ENCODE measurements at regions not wholly inside any gene's neighbourhood (a gene's known extent, or its start where the extent isn't known, plus 50 kb on each side); places are given as distances from the start of the nearest gene placed in this dataset.

- no peak for TF ChIP-seq CBX1 (IDR thresholded peaks at IDR 0.05; ENCODE audit: low read depth)
- no peak for TF ChIP-seq HOXA5 (CRISPR knock-in tag; IDR thresholded peaks at IDR 0.05)
- TF ChIP-seq KMT2A (CRISPR knock-in tag; IDR thresholded peaks at IDR 0.05): no peak
- TF ChIP-seq ZBTB3 (CRISPR knock-in tag; IDR thresholded peaks at IDR 0.05; ENCODE audit: borderline replicate concordance, low read depth): no peak
- TF ChIP-seq ZNF367 (CRISPR knock-in tag; IDR thresholded peaks at IDR 0.05; ENCODE audit: borderline replicate concordance): no peak
- TF ChIP-seq ZNF564 (CRISPR knock-in tag; IDR thresholded peaks at IDR 0.05): no peak
- no peak for TF ChIP-seq MATR3 (CRISPR knock-in tag; IDR thresholded peaks at IDR 0.05)
Observed at GRCh38 chr14:85731186-85731585, 201.2 kb downstream of the FLRT2 start (continued).

GRCh38 chr14:85728476-85729065 is 198.6 kb downstream of the FLRT2 start:
- Histone ChIP-seq H3K9me3 (ENCODE audit: low read length) (peaks cover 61% of the 10 kb centered on the region), H2AFZ (ENCODE audit: low read length) (no peak overlapping the region), H3K9ac (ENCODE audit: insufficient read depth, low read depth, low read length) (no peak overlapping the region), H3K36me3 (replicated peaks in 1 of 2; ENCODE audit: control insufficient read depth in 1 of 2, insufficient read depth in 2 of 2, low read length in 2 of 2) (no peaks in the 10 kb centered on the region), H3K79me2 (ENCODE audit: insufficient read depth, low read length) (no peaks in the 10 kb centered on the region), H3K4me1 (ENCODE audit: insufficient read depth, low read length) (no peaks in the 10 kb centered on the region), H3K4me3 (replicated peaks in 1 of 3; ENCODE audit: insufficient read depth in 1 of 3, low read depth in 2 of 3, low read length in 3 of 3) (no peak overlapping the region), H3K27me3 (ENCODE audit: control insufficient read depth in 1 of 2, insufficient read depth in 2 of 2, low read length in 2 of 2) (no peaks in the 10 kb centered on the region), H4K20me1 (ENCODE audit: insufficient read depth, low read length) (no peaks in the 10 kb centered on the region), H3K27ac (ENCODE audit: extremely low read length, insufficient read depth, low read length) (no peak overlapping the region), H3K4me2 (ENCODE audit: low read depth, low read length) (no peak overlapping the region)
- no peak for TF ChIP-seq ZBTB7A (CRISPR knock-in tag; IDR thresholded peaks at IDR 0.05)
- TF ChIP-seq ZNF205 (CRISPR knock-in tag; IDR thresholded peaks at IDR 0.05): no peak
- no peak for TF ChIP-seq HOXD1 (CRISPR knock-in tag; IDR thresholded peaks at IDR 0.05)
- TF ChIP-seq TRIM24 (CRISPR knock-in tag; IDR thresholded peaks at IDR 0.05): no peak
- TF ChIP-seq EEA1 (CRISPR knock-in tag; IDR thresholded peaks at IDR 0.05; ENCODE audit: borderline replicate concordance): no peak
- no peak for TF ChIP-seq POLR2AphosphoS5 (IDR thresholded peaks at IDR 0.05; ENCODE audit: low read depth, low read length)
- no peak for TF ChIP-seq NFKB2 (CRISPR knock-in tag; IDR thresholded peaks at IDR 0.05; ENCODE audit: borderline replicate concordance)
- TF ChIP-seq, protein P1, sequence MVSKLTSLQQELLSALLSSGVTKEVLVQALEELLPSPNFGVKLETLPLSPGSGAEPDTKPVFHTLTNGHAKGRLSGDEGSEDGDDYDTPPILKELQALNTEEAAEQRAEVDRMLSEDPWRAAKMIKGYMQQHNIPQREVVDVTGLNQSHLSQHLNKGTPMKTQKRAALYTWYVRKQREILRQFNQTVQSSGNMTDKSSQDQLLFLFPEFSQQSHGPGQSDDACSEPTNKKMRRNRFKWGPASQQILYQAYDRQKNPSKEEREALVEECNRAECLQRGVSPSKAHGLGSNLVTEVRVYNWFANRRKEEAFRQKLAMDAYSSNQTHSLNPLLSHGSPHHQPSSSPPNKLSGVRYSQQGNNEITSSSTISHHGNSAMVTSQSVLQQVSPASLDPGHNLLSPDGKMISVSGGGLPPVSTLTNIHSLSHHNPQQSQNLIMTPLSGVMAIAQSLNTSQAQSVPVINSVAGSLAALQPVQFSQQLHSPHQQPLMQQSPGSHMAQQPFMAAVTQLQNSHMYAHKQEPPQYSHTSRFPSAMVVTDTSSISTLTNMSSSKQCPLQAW (CRISPR knock-in tag; IDR thresholded peaks at IDR 0.05): no peak
- no peak for TF ChIP-seq RXRB (CRISPR knock-in tag; IDR thresholded peaks at IDR 0.05; ENCODE audit: borderline replicate concordance)
- TF ChIP-seq ZNF580 (CRISPR knock-in tag; IDR thresholded peaks at IDR 0.05; ENCODE audit: borderline replicate concordance, low read depth): no peak
- ChIA-PET POLR2A (no interaction called here), CTCF (ENCODE audit: low intra/inter-chr PET ratio, low total read pairs) (no interaction called here)
- WGBS (ENCODE audit: low lambda C conversion rate): 7% methylated on average over 3 of the region's 3 CpGs
- no TSS peak for BruUV-seq (replicated peaks)
- ATAC-seq (no peak), DNase-seq (ENCODE audit: low spot score) (no peak), FAIRE-seq (no peak)
- in situ Hi-C loops (cut with HindIII; ENCODE audit: extremely low pct_ligation_motif_present, low pct_unique_long_range_greater_than_20kb) (no loop called here), intact Hi-C loops (cut with micrococcal nuclease; ENCODE audit: unreplicated experiment) (no loop called here)
